Breast epithelium (tissue), 4 donors: ENCODE measurements at regions not wholly inside any gene's neighbourhood (a gene's known extent, or its start where the extent isn't known, plus 50 kb on each side); places are given as distances from the start of the nearest gene placed in this dataset.

Source experiments
- DNase-seq, 2 donors: peaks; one replicate each; pipeline ENCODE4 v3.0.0-alpha.2; 2019; ENCODE audit warnings: low spot score in 2 of 2
- H3K27ac ChIP-seq, 2 donors: fragments of 200-600 bp; sonication (generic) in 1 of 2; one replicate each; pipeline ENCODE4 v1.5.1; 2016 to 2019; ENCODE audit warnings: mild to moderate bottlenecking in 1 of 2
- H3K27me3 ChIP-seq, 2 donors: fragments of 200-600 bp; sonication (generic) in 1 of 2; one replicate each; pipeline versions ENCODE4 v1.5.1 to v1.6.0; 2017 to 2019; ENCODE audit warnings: control low read depth in 1 of 2, mild to moderate bottlenecking in 1 of 2
- H3K36me3 ChIP-seq: fragments of 200-600 bp; one replicate; pipeline ENCODE4 v1.5.1; 2019
- H3K4me1 ChIP-seq, 2 donors: fragments of 200-600 bp; sonication (generic); one replicate each; pipeline ENCODE4 v1.5.1; 2016 to 2019; ENCODE audit warnings: control low read depth in 1 of 2
- H3K4me3 ChIP-seq, 3 donors: fragments of 200-600 bp; sonication (generic); 1 replicate in 2 of 3; 2 replicates in 1 of 3; pipeline ENCODE4 v1.5.1; 2016 to 2019; ENCODE audit warnings: mild to moderate bottlenecking in 3 of 3, moderate library complexity in 2 of 3
- H3K9me3 ChIP-seq, 2 donors: fragments of 200-600 bp; sonication (generic) in 1 of 2; one replicate each; pipeline ENCODE4 v1.5.1; 2016 to 2019; ENCODE audit warnings: control low read depth in 1 of 2
- CTCF ChIP-seq, 3 donors: fragments of 450-650 bp; IDR thresholded peaks; one replicate each; pipeline ENCODE4 v1.5.1; 2016 to 2017; ENCODE audit warnings: antibody characterized with exemption in 3 of 3, mild to moderate bottlenecking in 3 of 3, moderate library complexity in 3 of 3
- POLR2A ChIP-seq: fragments of 450-650 bp; IDR thresholded peaks from one replicate; pipeline ENCODE4 v1.6.1; 2016; ENCODE audit warnings: antibody characterized with exemption, mild to moderate bottlenecking, moderate library complexity
- POLR2AphosphoS5 ChIP-seq, 3 donors: sonication (generic); formaldehyde crosslinking; IDR thresholded peaks; one replicate each; pipeline ENCODE4 v1.6.1; 2017; ENCODE audit warnings: antibody characterized with exemption in 3 of 3
- intact Hi-C: fragments of 100-400 bp; cut with DNase I; formaldehyde crosslinking; loops from one replicate; pipeline ENCODE4 v1.15.1; 2023; ENCODE audit warnings: low total_unique reads

GRCh38 chr9:80013891-80014290 is 442.1 kb downstream of the TLE4 start:
- TF ChIP-seq POLR2A (no peak), POLR2AphosphoS5 (IDR thresholded peaks at IDR 0.05) (no peak), CTCF (IDR thresholded peaks at IDR 0.05) (no peak)
- Histone ChIP-seq H3K9me3 (no peaks in the 10 kb centered on the region), H3K27me3 (no peaks in the 10 kb centered on the region), H3K27ac (no peak overlapping the region), H3K36me3 (no peaks in the 10 kb centered on the region), H3K4me3 (no peak overlapping the region), H3K4me1 (no peaks in the 10 kb centered on the region)
- DNase-seq, result no peak
- intact Hi-C loops, result no loop called here

- no peaks in the 10 kb centered on the region for H3K36me3 ChIP-seq
- TF ChIP-seq POLR2A, result no peak
- no peak for TF ChIP-seq CTCF (IDR thresholded peaks at IDR 0.05)
- TF ChIP-seq POLR2AphosphoS5 (IDR thresholded peaks at IDR 0.05), result no peak
- no peak overlapping the region for H3K4me3 ChIP-seq
- H3K27me3 ChIP-seq, result no peaks in the 10 kb centered on the region
- no peak overlapping the region for H3K27ac ChIP-seq
- no peak for DNase-seq
- no peaks in the 10 kb centered on the region for H3K9me3 ChIP-seq
- H3K4me1 ChIP-seq, result no peaks in the 10 kb centered on the region
- intact Hi-C loops, result no loop called here
Measured at GRCh38 chr9:80012557-80013330, 441.0 kb downstream of the TLE4 start.

- no peak for DNase-seq
- Histone ChIP-seq H3K36me3 (no peaks in the 10 kb centered on the region), H3K27me3 (no peaks in the 10 kb centered on the region), H3K4me3 (no peak overlapping the region), H3K4me1 (no peaks in the 10 kb centered on the region), H3K9me3 (no peaks in the 10 kb centered on the region), H3K27ac (no peak overlapping the region)
- TF ChIP-seq POLR2AphosphoS5 (IDR thresholded peaks at IDR 0.05) (no peak), POLR2A (no peak), CTCF (IDR thresholded peaks at IDR 0.05) (no peak)
- intact Hi-C loops, result loop anchor here (10.0 kb wide), 1 partner anchor 1704 kb away; no protein-coding TSS in a partner anchor
Measured at GRCh38 chr9:80009204-80009603, 437.4 kb downstream of the TLE4 start.

- H3K4me1 ChIP-seq, result no peaks in the 10 kb centered on the region
- no peak overlapping the region for H3K27ac ChIP-seq
- DNase-seq, result no peak
- H3K9me3 ChIP-seq, result no peaks in the 10 kb centered on the region
- intact Hi-C loops, result loop anchor here (10.0 kb wide), 1 partner anchor 1700 kb away; no protein-coding TSS in a partner anchor
- H3K27me3 ChIP-seq, result no peaks in the 10 kb centered on the region
- H3K36me3 ChIP-seq, result no peaks in the 10 kb centered on the region
- TF ChIP-seq POLR2AphosphoS5 (IDR thresholded peaks at IDR 0.05), result no peak
- TF ChIP-seq CTCF (IDR thresholded peaks at IDR 0.05), result no peak
- no peak for TF ChIP-seq POLR2A
- H3K4me3 ChIP-seq, result no peak overlapping the region
Measured at GRCh38 chr9:80004714-80005113, 432.9 kb downstream of the TLE4 start.

- intact Hi-C loops, result loop anchor here (2.0 kb wide), 1 partner anchor 28 kb away; no protein-coding TSS in a partner anchor
- Histone ChIP-seq H3K27me3 (no peaks in the 10 kb centered on the region), H3K27ac (no peak overlapping the region), H3K36me3 (no peaks in the 10 kb centered on the region), H3K9me3 (no peaks in the 10 kb centered on the region), H3K4me3 (no peak overlapping the region), H3K4me1 (no peaks in the 10 kb centered on the region)
- TF ChIP-seq POLR2A (no peak), POLR2AphosphoS5 (IDR thresholded peaks at IDR 0.05) (no peak), CTCF (IDR thresholded peaks at IDR 0.05) (no peak)
- no peak for DNase-seq
Measured at GRCh38 chr9:79990536-79990935, 418.8 kb downstream of the TLE4 start.
